ENCODE measurements at regions not wholly inside any gene's neighbourhood (a gene's known extent, or its start where the extent isn't known, plus 50 kb on each side); places are given as distances from the start of the nearest gene placed in this dataset.
"Not testable (repeated sequence)": the region's sequence is repeated elsewhere in the genome, so short reads cannot be mapped to it uniquely, and the experiment has no call there.

DNA sequence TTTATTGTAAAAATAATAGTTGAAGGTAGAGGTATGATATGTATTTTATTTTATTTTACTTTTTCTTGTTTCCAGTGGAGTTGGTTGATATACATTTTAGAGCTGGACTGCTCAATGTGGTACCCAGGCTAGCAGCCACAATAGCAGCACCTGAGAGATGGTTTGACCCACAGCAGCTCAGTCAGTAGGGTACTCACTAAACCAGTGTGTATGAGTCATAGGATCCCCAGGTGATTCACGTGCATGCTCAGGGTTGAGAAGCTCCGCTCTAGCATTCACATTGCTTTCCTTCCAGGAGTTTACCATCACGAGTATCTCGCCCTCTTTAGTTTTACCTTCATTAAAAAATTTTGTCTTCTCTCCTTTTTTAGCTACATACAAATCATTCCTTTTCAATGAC, 96.0 kb upstream of the PAXBP1 start:
- no peak overlapping the region for H3K4me3 ChIP-seq (replicated peaks; ENCODE audit: low read depth, low read length)
- TF ChIP-seq, protein P1, sequence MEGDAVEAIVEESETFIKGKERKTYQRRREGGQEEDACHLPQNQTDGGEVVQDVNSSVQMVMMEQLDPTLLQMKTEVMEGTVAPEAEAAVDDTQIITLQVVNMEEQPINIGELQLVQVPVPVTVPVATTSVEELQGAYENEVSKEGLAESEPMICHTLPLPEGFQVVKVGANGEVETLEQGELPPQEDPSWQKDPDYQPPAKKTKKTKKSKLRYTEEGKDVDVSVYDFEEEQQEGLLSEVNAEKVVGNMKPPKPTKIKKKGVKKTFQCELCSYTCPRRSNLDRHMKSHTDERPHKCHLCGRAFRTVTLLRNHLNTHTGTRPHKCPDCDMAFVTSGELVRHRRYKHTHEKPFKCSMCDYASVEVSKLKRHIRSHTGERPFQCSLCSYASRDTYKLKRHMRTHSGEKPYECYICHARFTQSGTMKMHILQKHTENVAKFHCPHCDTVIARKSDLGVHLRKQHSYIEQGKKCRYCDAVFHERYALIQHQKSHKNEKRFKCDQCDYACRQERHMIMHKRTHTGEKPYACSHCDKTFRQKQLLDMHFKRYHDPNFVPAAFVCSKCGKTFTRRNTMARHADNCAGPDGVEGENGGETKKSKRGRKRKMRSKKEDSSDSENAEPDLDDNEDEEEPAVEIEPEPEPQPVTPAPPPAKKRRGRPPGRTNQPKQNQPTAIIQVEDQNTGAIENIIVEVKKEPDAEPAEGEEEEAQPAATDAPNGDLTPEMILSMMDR (IDR thresholded peaks at IDR 0.05; ENCODE audit: low read depth, low read length, missing control alignments), result no peak
- no peak for DNase-seq (ENCODE audit: extremely low read depth, low read depth)

DNA sequence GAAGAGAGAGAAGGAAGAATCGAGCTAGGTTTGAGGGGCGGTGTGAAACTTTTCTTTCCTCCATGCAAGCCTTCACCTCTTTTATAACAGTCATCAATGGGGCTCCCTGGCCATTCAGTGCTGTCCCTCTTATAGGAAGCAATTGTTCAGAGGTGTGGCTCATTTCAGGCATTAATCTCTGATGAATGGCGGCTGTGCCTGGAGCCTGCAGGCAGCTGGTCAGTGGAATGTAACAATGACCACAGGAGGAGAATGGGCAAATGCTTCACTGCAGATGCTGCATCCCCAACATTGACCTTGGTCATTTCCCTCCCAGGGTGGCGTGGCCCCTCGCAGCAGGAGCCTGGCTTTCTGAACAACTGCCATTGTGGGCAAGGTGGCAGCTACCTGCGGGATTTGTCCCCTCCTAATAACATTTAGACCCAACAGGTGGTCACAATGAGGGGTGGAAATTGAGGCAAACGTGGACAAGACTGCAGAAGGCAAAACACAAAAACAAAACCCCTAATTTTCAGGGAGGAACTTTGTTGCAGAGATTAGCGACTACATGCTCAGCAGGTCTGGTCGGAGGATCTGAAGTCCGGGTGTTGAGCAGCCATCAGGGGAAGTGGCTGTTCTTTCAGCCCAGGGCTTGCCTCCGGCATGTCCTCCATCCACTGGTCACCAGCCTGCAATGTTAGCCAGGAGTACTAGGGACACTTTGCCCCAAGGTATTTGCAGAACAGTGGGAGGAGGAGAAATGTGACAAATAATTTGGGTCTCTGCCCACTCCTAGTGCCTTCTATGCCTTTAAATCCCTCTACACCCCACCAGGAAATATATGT, 97.3 kb upstream of the PAXBP1 start:
- H3K4me3 ChIP-seq (replicated peaks; ENCODE audit: low read depth, low read length), result no peak overlapping the region
- TF ChIP-seq, protein P1 (IDR thresholded peaks at IDR 0.05; ENCODE audit: low read depth, low read length, missing control alignments), result no peak
- no peak for DNase-seq (ENCODE audit: extremely low read depth, low read depth)

DNA sequence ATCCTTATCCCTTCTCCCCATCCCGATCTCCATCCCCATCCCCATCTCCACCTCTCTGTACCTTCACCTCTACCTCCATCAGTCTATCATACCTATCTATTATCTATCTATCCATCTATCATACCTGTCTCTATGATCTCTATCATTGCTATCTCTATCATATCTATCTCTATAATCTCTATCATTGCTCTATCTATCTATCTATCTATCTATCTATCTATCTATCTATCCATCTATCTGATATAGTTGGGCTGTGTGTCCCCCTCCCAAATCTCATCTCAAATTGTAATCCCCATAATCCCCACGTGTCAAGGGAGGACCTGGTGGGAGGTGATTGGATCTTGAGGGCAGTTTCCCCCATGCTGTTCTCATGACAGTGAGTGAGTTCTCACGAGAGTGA, 97.9 kb upstream of the PAXBP1 start:
- TF ChIP-seq, protein P1 (IDR thresholded peaks at IDR 0.05; ENCODE audit: low read depth, low read length, missing control alignments), result no peak
- H3K4me3 ChIP-seq (replicated peaks; ENCODE audit: low read depth, low read length), result no peak overlapping the region
- DNase-seq (ENCODE audit: extremely low read depth, low read depth), result no peak

DNA sequence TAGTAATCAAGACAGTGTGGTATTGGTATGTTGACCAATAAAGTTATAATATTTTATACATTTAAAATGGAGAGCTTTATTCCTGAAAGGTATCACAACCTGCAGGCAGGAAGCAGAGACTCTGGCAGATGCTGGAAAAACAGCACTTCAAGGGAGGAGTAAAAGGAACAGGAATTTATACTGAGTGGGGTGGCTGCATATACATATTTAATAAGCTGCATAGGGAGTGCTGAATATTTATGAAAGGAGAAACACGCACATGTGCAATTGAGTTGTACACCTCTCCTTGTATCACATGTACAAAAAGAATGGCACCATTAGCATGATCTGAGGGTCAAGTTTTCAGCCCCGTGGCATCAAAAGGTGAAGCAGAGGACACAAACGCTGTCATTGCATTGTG, 104.9 kb upstream of the PAXBP1 start:
- DNase-seq (ENCODE audit: extremely low read depth, low read depth), result no peak
- H3K4me3 ChIP-seq (replicated peaks; ENCODE audit: low read depth, low read length), result no peak overlapping the region
- TF ChIP-seq, protein P1 (IDR thresholded peaks at IDR 0.05; ENCODE audit: low read depth, low read length, missing control alignments), result no peak

DNA sequence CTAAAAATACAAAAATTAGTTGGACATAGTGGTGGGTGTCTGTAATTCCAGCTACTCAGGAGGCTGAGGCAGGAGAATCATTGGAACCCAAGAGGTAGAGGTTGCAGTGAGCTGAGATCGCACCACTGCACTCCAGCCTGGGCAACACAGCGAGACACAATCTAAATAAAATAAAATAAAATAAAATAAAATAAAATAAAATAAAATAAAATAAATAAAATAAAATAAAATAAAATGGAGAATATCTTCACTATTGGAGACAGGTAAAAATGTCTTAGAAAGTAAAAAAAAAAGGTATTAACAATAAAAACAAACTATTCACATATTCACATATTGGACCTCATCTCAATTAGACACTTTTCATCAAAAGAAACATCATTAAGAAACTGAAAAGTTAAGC, 106.3 kb upstream of the PAXBP1 start:
- H3K4me3 ChIP-seq (replicated peaks; ENCODE audit: low read depth, low read length); DNase-seq (ENCODE audit: extremely low read depth, low read depth): not testable (repeated sequence)

DNA sequence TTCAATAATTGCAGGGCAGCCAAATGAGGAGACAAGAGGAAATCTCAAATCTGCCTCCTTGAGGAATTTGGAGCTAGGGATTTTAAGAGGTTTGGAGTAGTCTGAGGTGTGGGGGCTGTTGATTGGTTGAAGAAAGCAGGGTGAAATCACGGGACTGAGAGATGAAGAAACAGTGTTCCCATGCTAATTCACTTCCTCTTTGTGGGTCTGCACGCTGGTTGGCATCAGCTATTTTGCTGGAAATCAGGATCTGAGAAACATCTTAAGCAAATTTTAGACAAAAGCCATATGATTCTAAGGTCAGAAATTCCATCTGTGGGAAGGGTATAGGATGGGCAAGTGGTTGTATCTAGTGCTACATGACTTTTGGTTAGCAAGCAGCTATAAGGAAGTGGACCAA, 107.1 kb upstream of the PAXBP1 start:
- TF ChIP-seq, protein P1 (IDR thresholded peaks at IDR 0.05; ENCODE audit: low read depth, low read length, missing control alignments), result no peak
- DNase-seq (ENCODE audit: extremely low read depth, low read depth), result no peak
- no peak overlapping the region for H3K4me3 ChIP-seq (replicated peaks; ENCODE audit: low read depth, low read length)

DNA sequence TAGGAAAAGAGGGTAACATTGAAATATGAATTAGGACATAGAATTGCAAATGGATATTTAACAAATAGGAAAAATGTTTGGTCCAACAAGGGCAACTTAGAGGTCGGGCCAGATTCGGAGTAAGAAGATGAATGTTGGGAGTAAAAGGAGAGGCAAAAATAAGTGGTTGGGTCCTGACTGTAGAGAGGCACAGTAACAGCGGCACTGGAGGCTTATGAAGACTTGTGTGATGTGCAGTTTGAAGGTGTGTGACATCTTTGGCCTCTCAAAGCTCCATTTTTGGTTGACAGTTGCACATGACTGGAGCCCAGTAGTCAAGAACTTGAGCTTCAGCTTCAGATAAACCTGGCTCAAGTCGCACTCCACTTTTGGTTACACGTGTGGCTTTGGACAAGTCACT, 109.9 kb upstream of the PAXBP1 start:
- TF ChIP-seq, protein P1 (IDR thresholded peaks at IDR 0.05; ENCODE audit: low read depth, low read length, missing control alignments), result no peak
- DNase-seq (ENCODE audit: extremely low read depth, low read depth), result no peak
- no peak overlapping the region for H3K4me3 ChIP-seq (replicated peaks; ENCODE audit: low read depth, low read length)

All from HFF-Myc (cell line).